ENCODE measurements at regions not wholly inside any gene's neighbourhood (a gene's known extent, or its start where the extent isn't known, plus 50 kb on each side); places are given as distances from the start of the nearest gene placed in this dataset.
A peak's percentile ranks its signal among the peaks of the same experiment; 100 is the strongest.

GRCh38 chr12:127760357-127760756 is 506.6 kb upstream of the TMEM132C start:
- H3K4me3 ChIP-seq, result no peak overlapping the region
- no peak overlapping the region for H3K27ac ChIP-seq
- no peak for DNase-seq (ENCODE audit: low read depth in 1 of 2, low spot score in 2 of 2)

DNA sequence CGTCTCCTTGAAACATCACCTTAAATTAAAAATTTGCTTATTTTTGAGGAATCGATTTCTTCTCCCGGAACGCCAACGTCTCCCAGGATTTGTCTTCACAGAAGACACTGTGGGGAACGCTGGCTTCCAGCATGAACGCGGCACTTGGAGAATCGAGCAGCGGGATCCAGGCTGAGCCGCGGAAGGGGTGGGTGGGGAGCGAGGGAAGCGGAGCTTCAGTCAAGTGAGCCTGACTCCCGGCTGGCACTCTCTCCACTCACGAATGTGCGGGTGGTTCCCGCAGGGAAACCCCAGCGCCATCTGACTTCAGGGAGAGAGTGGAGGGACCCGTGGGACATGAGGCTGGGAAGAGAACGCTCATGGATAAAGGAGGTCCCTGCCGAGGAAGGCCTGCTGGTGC is 506.0 kb upstream of the TMEM132C start:
- H3K4me1 ChIP-seq (replicated peaks), result no peaks in the 10 kb centered on the region
- no peaks in the 10 kb centered on the region for H3K36me3 ChIP-seq
- H3K4me3 ChIP-seq, result no peak overlapping the region
- H3K9me3 ChIP-seq (replicated peaks), result no peaks in the 10 kb centered on the region
- no peak overlapping the region for H3K27ac ChIP-seq
- no peak for DNase-seq (ENCODE audit: low read depth in 1 of 2, low spot score in 2 of 2)
- H3K27me3 ChIP-seq (replicated peaks), result no peaks in the 10 kb centered on the region

More at GRCh38 chr12:127760357-127760756, 506.6 kb upstream of the TMEM132C start:
- Histone ChIP-seq H3K36me3 (no peaks in the 10 kb centered on the region), H3K4me1 (replicated peaks) (no peaks in the 10 kb centered on the region), H3K27me3 (replicated peaks) (no peaks in the 10 kb centered on the region), H3K9me3 (replicated peaks) (no peaks in the 10 kb centered on the region)

DNA sequence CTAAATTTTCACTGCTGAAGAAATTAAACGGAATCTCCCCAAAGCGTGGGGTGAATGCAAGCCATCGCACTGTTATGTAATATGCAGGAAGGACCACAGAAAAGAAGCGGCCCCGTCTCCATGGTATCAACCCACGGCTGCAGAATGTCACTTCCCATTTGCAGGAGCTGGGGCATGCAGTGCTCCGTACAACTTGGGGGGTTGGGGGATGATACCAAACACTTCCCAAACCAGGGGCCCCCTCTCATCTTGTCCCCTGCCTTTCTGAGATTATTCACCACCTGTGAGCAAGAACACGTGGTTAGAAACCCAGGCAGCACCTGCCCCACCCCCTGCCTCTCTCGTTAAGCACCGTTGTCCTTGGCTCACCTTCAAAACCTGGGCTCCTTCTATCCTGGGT is 505.1 kb upstream of the TMEM132C start:
- Histone ChIP-seq H3K27ac (no peak overlapping the region), H3K9me3 (replicated peaks) (no peaks in the 10 kb centered on the region), H3K36me3 (no peaks in the 10 kb centered on the region), H3K4me3 (no peak overlapping the region), H3K4me1 (replicated peaks) (no peaks in the 10 kb centered on the region), H3K27me3 (replicated peaks) (no peaks in the 10 kb centered on the region)
- no peak for DNase-seq (ENCODE audit: low read depth in 1 of 2, low spot score in 2 of 2)

DNA sequence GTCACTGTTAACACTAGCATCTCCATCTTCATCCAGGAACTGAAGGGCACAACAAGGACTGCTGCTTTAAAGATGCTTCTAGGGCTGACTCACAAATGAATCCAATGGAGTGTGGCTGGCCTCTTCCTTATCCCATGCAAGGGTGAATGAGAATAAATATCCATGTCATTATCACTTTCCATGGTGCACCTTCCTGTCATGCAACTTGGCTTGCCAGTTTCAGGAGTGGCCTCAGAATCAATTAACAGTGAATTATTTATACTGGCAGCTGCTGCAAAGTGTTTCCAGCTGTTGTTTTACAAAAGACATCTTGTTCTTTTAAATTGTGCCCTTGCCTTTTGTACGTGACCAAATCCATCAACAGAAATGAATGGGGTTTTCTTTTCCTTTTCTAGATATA is 499.3 kb upstream of the TMEM132C start:
- Histone ChIP-seq H3K4me3 (no peak overlapping the region), H3K4me1 (replicated peaks) (no peaks in the 10 kb centered on the region), H3K27me3 (replicated peaks) (no peaks in the 10 kb centered on the region), H3K36me3 (no peaks in the 10 kb centered on the region), H3K27ac (no peak overlapping the region), H3K9me3 (replicated peaks) (no peaks in the 10 kb centered on the region)
- no peak for DNase-seq (ENCODE audit: low read depth in 1 of 2, low spot score in 2 of 2)

GRCh38 chr12:127770118-127770517 is 496.9 kb upstream of the TMEM132C start:
- no peaks in the 10 kb centered on the region for H3K36me3 ChIP-seq
- DNase-seq (ENCODE audit: low read depth in 1 of 2, low spot score in 2 of 2), result no peak
- no peaks in the 10 kb centered on the region for H3K27me3 ChIP-seq (replicated peaks)
- no peaks in the 10 kb centered on the region for H3K9me3 ChIP-seq (replicated peaks)
- H3K27ac ChIP-seq, result no peak overlapping the region
- H3K4me3 ChIP-seq, result no peak overlapping the region
- no peaks in the 10 kb centered on the region for H3K4me1 ChIP-seq (replicated peaks)

- Histone ChIP-seq H3K36me3 (no peaks in the 10 kb centered on the region), H3K9me3 (replicated peaks) (no peaks in the 10 kb centered on the region), H3K27ac (no peak overlapping the region), H3K4me1 (replicated peaks) (no peaks in the 10 kb centered on the region), H3K27me3 (replicated peaks) (no peaks in the 10 kb centered on the region), H3K4me3 (no peak overlapping the region)
- DNase-seq (ENCODE audit: low read depth in 1 of 2, low spot score in 2 of 2), result no peak
These were observed 495.4 kb upstream of the TMEM132C start for GRCh38 chr12:127771546-127771945.

DNA sequence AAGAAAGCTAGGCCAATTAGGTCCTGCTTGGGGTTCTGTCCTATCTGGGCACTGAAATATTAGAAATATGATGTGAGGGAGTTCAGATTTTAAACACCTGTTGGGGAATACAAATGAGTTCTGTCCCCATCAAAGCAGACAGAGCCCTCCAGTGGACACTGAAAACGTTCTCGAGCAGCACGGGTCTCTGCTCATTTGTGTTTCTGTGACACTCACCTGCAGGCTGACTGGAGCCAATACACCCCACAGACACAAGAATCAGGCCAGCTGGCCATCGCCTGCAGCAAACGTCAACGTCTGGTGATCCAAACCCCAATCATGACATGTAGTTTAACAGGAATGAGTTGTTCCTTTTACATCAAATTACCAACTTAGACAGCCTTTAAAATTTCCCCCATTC is 493.4 kb upstream of the TMEM132C start:
- H3K27ac ChIP-seq, result no peak overlapping the region
- no peak overlapping the region for H3K4me3 ChIP-seq
- H3K36me3 ChIP-seq, result no peaks in the 10 kb centered on the region
- no peaks in the 10 kb centered on the region for H3K9me3 ChIP-seq (replicated peaks)
- DNase-seq (ENCODE audit: low read depth in 1 of 2, low spot score in 2 of 2), result no peak
- no peaks in the 10 kb centered on the region for H3K4me1 ChIP-seq (replicated peaks)
- no peaks in the 10 kb centered on the region for H3K27me3 ChIP-seq (replicated peaks)

GRCh38 chr12:127774828-127775227 is 492.1 kb upstream of the TMEM132C start:
- Histone ChIP-seq H3K36me3 (no peaks in the 10 kb centered on the region), H3K27ac (no peak overlapping the region), H3K4me3 (no peak overlapping the region), H3K9me3 (replicated peaks) (no peaks in the 10 kb centered on the region), H3K27me3 (replicated peaks) (no peaks in the 10 kb centered on the region), H3K4me1 (replicated peaks) (peaks cover 11% of the 10 kb centered on the region)
- no peak for DNase-seq (ENCODE audit: low read depth in 1 of 2, low spot score in 2 of 2)

- Histone ChIP-seq H3K4me1 (replicated peaks) (peaks cover 11% of the 10 kb centered on the region), H3K9me3 (replicated peaks) (no peaks in the 10 kb centered on the region), H3K4me3 (no peak overlapping the region), H3K36me3 (no peaks in the 10 kb centered on the region), H3K27ac (no peak overlapping the region), H3K27me3 (replicated peaks) (no peaks in the 10 kb centered on the region)
- peak in 1 of 2 experiments; percentile 48 for DNase-seq (ENCODE audit: low read depth in 1 of 2, low spot score in 2 of 2)
These were observed 487.5 kb upstream of the TMEM132C start for GRCh38 chr12:127779301-127780045.

DNA sequence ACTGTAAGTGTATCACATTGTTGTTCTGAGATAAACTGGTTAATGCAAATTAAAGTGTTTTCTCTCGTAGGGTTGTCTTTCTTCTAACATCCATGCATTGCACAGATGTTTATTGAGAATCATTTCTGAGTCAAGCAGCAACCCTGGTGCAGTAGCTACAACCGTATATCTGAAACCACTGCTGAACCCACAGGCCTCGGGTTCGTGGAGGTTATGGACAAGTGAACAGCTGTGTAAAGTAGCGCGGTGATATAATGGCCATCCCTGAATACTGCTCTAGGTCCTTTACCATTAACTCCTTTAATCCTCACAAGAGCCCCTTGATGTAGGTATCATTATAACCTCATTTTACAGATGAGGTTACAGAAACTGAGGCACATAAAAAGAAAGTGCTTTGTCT is 486.1 kb upstream of the TMEM132C start:
- no peak for DNase-seq (ENCODE audit: low read depth in 1 of 2, low spot score in 2 of 2)
- Histone ChIP-seq H3K27ac (no peak overlapping the region), H3K4me1 (replicated peaks) (peaks cover 19% of the 10 kb centered on the region), H3K9me3 (replicated peaks) (no peaks in the 10 kb centered on the region), H3K36me3 (no peaks in the 10 kb centered on the region), H3K4me3 (no peak overlapping the region), H3K27me3 (replicated peaks) (no peaks in the 10 kb centered on the region)

DNA sequence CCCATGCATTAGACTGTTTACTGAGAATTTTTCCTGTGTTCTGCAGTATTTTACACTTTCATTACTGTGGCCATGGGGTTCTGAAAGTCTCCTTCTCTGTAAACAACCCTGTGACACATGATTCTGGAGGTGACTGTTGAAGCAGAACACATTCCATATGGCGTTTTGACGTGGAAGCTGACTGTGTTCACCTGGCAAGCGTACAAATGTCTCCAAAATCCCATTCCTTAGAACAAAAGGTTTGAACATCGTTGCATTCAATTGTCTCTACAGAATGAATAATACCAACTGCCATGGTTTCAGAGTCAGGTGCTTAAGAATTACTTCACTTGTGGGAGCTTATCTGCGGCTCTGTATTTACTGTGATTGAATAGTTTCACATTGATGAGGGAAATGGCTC is 485.6 kb upstream of the TMEM132C start:
- Histone ChIP-seq H3K4me1 (replicated peaks) (peaks cover 21% of the 10 kb centered on the region), H3K27me3 (replicated peaks) (no peaks in the 10 kb centered on the region), H3K9me3 (replicated peaks) (no peaks in the 10 kb centered on the region), H3K36me3 (no peaks in the 10 kb centered on the region), H3K27ac (no peak overlapping the region), H3K4me3 (no peak overlapping the region)
- no peak for DNase-seq (ENCODE audit: low read depth in 1 of 2, low spot score in 2 of 2)

- no peak overlapping the region for H3K27ac ChIP-seq
- no peaks in the 10 kb centered on the region for H3K36me3 ChIP-seq
- H3K9me3 ChIP-seq (replicated peaks), result no peaks in the 10 kb centered on the region
- H3K4me3 ChIP-seq, result no peak overlapping the region
- no peaks in the 10 kb centered on the region for H3K27me3 ChIP-seq (replicated peaks)
- peak in 1 of 2 experiments; percentile 49 for DNase-seq (ENCODE audit: low read depth in 1 of 2, low spot score in 2 of 2)
- peaks cover 10% of the 10 kb centered on the region for H3K4me1 ChIP-seq (replicated peaks)
These were observed 481.4 kb upstream of the TMEM132C start for GRCh38 chr12:127785540-127785939.

- DNase-seq (ENCODE audit: low read depth in 1 of 2, low spot score in 2 of 2), result no peak
These were observed 480.9 kb upstream of the TMEM132C start for GRCh38 chr12:127785986-127786590.

DNA sequence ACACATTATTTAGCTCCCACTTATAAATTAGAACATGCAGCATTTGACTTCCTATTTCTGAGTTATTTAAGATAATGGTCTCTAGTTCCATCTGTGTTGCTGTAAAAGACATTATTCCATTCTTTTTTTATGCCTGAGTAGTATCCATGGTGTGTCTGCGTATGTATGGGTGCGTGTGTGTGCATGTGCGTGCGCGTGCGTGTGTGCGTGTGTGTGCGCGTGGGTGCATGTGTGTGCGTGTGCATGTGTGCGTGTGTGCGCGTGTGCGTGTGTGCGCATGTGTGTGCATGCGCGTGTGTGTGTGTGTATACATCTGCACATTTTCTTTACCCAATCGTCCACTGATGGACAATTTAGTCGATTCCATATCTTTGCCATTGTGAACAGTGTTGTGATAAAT is 479.4 kb upstream of the TMEM132C start:
- DNase-seq (ENCODE audit: low read depth in 1 of 2, low spot score in 2 of 2), result no peak
- no peak overlapping the region for H3K27ac ChIP-seq
- H3K4me3 ChIP-seq, result no peak overlapping the region
- H3K27me3 ChIP-seq (replicated peaks), result no peaks in the 10 kb centered on the region
- no peaks in the 10 kb centered on the region for H3K36me3 ChIP-seq
- H3K4me1 ChIP-seq (replicated peaks), result peaks cover 10% of the 10 kb centered on the region
- no peaks in the 10 kb centered on the region for H3K9me3 ChIP-seq (replicated peaks)

More at GRCh38 chr12:127785986-127786590, 480.9 kb upstream of the TMEM132C start:
- Histone ChIP-seq H3K27me3 (replicated peaks) (no peaks in the 10 kb centered on the region), H3K36me3 (no peaks in the 10 kb centered on the region), H3K27ac (no peak overlapping the region), H3K4me3 (no peak overlapping the region), H3K4me1 (replicated peaks) (peaks cover 10% of the 10 kb centered on the region), H3K9me3 (replicated peaks) (no peaks in the 10 kb centered on the region)
